HG03039 (cell line): ENCODE measurements at regions not wholly inside any gene's neighbourhood (a gene's known extent, or its start where the extent isn't known, plus 50 kb on each side); places are given as distances from the start of the nearest gene placed in this dataset.

Experiments
- ATAC-seq: cut with Tn5 transposase; IDR thresholded peaks from one replicate; pipeline ENCODE4 v1.9.1; 2021; ENCODE audit warnings: mild to moderate bottlenecking, moderate library complexity; ENCODE audit not compliant: unreplicated experiment

DNA sequence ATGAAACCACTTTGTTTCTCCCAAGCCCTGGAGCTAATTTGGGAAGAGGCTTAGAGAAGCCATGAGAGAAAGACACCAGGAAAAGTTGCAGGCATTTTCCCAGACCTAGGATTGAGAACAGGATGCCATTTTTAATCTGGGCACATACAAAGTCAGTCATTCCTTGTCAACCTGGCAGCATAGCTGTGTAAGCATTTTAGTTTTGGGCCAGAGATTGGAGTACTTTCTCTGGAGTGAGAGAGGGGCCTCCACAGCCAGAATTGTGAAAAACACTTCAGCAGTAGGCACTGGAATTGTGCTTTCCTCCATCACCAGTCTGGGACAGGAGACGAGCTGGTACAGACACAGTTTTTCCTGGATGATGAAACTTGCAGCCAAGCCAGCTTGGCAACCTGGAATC is 390.3 kb upstream of the DMAC1 start:
- ATAC-seq: no peak

DNA sequence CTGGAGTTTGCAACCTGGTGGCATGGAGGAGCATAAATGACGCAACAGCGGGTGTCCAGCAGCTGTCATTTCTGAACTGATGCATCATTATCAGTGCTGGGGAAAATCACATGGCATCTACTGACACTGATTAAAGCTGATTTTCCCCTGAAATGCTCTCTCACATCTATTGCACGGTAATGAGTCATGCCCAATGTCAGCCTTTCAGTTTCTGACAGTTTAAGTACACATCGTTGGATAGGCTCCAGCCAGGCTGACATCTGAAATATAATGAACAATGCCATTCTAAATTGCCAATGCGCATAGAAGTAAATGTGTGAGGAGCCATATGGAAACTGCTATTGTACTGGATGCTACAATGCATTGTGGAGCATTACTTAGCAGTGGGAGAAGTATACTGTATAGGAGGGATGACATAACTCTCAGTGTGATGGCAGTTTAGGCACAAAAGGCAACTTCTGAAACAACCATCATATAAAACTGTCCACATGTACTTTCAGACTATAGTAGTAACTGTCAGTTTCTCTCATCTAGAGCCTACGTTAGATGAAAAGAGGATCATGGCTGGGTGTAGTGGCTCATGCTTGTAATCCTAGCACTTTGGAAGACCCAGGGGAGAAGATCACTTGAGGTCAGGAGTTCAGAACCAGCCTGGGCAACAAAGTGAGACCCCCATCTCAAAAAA is 389.3 kb upstream of the DMAC1 start:
- no peak for ATAC-seq

DNA sequence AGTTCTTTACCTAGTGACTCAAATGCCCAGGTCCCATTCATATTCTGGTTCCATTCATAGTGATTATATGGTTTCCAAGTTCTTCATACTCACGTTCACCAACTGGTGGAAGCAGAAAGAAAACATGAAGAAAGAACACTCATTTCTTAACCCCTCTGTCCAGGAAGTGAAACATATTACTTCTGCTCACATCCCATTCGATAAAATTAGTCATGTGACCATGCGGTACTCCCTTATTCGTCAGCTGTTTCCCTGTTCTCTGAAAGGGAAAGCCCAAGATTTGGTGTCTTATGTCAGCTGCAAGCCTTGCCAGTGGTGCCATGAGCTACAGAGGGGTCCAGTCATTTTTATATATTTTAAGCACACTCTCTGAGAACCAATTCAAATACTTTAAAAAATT is 387.0 kb upstream of the DMAC1 start:
- no peak for ATAC-seq

DNA sequence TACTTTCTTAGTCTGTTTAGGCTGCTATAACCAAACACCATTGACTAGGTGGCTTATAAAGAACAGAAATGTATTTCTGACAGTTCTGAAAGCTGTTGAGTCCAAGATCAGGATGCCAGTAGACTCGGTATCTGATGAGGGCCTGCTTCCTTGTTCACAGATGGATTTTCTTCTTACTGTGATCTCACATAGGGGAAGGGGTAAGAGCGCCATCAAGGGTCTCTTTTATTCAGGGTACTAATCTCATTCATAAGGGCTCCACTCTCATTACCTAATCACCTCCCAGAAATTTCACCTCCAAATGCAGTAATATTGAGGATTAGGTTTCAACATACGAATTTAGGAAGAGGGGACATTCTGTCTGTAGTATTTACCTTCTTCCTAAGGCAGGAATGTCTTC is 384.0 kb upstream of the DMAC1 start:
- no peak for ATAC-seq

DNA sequence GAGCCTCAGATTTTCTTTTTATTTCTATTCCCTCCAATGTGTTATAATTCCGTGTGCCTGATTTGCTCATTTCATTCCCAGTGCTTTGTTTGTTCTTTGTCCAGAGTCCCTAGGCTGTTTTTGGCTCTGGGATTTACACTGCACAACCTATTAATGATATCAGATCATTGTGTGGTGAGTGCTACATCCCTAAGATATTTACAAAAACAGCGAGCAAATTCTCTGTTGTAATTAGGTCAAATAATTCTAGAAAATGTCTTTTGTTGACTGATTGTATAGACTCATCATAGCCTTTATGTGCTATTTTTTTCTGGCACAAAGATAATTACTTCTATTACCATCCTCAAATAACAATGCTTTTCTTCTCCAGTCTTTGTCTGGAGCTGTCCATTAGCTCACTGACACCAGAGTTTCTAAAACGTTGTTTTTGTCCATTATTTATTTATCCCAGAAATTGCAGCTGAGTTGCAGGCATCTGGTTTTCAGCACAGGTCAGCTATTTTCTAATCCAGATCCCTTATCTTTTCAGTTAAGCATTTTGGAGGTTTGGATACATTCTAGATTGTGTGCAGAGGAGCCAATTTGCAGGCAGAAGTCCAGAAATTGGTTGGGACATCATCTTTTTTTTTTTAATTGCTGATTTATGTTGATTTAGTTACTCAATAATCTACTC is 379.9 kb upstream of the DMAC1 start:
- no peak for ATAC-seq

DNA sequence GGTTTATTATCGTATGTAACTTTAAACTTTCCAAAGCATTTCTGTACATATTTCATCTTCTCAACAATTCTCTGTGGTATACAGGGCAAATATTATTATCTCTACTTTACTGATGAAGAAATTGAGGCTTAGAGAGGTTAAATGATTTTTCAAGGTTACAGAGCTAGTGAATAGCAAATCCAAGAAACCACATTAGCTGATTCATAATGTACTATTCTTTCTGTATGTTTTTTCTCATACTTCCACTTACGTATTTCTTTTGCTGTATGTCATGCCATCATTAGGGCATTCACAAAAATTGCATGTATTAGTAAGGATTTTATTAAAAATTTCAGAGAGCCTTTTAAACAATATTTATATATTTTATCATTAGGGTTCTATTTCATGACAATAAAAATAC is 372.4 kb upstream of the DMAC1 start:
- ATAC-seq: no peak

DNA sequence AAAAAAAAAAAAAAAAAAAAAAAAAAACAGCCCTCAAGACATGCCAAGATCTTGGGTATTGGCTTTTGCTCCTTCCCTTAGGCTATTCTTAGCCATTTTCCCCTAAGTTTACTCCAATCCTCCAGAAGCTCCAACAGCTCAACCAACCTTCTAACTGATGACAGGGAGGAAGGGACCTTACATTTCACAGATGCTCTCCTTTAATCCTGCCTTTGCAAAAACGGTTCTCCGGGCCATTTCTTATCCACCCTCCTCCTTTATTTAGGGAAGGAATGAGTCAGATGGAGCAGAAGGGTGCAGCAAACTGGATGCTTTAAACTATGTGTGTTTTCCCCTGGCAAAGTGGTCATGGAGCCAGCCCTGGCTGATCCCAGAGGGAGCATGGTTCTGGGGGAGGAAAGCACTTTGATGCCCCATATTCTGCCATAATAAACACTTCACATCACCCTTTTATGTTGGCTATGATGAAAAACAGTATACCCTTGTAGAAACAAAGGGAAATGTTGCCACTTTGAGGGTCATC is 369.4 kb upstream of the DMAC1 start:
- no peak for ATAC-seq

DNA sequence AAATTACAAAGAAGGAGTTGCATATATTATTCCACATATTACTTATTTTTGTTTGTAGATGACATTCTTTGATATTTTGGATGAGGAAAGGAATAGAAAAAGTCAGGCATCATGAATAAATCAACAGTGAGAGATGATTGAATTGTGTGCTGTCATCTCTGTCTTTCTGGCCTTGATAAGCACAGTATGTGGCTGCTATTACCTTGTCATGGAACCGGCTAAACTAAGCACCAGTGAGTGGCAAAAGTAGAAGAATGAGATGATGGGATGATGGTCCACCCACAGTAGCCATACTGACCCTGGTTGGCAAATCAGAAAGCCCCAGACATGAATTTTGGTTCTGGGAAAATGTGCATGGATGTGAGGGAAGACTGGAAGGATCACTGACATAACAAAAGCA is 361.2 kb upstream of the DMAC1 start:
- ATAC-seq: no peak

DNA sequence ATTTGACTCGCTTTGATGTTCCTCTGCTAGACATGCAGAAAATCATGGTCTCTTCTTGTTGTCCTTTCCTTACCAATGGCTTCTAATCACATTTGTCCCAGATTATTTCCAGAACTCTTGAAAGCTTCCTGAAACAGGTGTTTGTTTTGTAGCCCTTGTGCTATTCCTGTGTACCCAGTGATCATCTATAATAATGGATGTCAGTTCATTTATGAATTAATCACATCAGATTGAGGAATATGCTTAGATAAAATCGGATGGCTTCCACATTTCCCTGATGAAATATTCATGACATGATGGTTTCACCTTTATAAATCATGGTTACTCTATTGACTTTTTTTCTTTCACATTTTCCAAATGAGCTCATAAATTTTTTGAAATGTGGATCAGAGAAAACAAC is 359.0 kb upstream of the DMAC1 start:
- ATAC-seq: no peak

DNA sequence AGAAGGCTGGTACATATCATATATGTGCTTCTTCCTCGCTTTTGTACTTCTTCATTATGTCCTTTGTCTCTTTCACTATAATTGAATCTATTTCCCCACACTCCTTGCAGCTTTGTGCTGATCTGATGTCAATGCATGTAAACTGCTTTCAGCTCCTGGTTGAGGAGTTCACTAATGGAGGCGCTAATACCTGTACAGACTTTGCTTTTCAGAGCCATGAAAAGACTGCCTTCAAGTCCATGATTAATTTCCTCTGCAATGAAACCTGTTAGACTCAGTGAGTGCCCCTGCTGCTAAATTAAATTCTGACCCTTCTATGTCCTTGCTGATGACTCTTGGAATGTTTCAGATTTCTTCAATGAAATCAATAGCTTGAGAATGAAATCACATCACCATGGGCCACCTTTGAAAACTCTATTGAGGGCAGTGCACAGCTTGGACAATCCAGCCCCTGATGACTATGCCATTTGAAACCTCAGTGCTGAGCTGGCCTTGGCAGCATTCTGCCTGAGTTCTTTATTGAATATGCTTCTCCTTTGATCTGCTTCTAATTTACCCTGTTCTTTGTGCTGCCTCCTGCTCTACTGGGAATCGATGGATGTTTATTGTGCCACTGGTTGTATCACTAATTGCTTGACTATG is 358.2 kb upstream of the DMAC1 start:
- no peak for ATAC-seq

DNA sequence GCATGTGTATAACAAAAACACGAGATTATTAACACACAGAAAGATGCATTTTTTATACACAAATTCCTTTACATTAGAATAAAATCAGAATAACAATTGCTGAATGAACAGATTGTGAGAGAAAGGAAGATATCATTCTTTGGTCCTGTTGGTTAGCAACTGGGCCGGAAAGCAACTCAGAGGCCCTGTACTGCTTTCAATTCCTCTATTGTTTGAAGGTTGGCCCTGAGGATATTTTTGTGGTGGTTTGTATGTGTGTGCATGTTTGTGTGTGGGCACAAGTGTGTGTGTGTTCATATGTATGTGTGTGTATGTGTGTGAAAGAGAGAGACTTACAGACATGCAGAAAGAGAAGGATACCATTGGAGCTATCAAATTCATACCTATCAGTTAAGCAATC is 356.8 kb upstream of the DMAC1 start:
- no peak for ATAC-seq

DNA sequence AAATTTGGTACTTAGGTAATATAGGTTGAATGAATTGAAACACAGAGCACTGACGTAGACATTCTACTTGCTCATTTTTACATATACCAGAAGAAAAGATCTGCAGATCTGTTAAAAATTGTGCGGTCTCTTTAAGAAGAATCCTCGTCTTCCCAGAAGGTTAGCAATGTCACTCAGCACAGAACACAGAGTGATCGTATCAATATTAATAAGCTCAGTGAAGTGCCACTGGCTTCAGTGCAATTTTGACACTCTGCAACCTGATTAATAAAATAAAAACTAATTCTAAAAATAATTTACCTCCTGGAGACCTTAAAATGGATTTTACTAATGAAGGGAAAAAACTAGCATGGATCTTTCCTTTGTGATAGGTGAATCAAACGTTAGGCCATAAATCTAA is 356.1 kb upstream of the DMAC1 start:
- no peak for ATAC-seq

DNA sequence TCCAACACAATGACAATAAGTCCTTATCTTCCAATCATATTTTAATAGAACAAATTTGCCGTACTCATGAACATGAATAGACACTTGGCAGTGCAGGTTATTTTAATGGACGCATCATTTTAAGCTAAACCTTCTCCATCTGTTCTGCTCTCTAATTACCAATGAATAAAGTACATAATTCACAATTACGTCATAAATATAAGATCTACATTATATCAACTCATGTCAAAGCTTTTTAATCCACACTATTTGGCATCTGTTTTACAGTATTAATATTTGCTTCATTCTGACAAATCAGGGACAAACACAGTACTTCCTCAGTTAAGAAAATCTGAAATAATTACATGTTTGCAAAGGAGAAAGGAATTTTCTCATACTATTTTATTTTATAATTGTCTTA is 344.1 kb upstream of the DMAC1 start:
- no peak for ATAC-seq

DNA sequence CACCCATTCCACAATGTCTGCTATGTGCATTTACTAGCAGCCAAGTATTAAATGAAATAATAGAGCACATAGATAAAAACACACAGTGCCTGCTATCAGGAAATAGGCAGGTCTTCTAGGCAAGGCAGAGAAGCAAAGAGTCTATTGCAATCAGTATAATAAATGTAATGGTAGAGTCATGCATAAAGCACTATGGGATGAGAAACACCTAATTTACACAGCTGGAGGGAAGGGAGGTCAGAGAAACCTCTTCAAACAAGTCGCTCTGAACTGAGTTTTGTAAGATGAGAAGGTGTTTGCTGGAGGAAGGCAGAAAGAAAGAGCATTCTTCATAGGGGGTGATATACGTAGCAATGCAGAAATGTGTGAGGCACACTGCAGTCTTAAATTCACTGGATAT is 341.0 kb upstream of the DMAC1 start:
- ATAC-seq: no peak

DNA sequence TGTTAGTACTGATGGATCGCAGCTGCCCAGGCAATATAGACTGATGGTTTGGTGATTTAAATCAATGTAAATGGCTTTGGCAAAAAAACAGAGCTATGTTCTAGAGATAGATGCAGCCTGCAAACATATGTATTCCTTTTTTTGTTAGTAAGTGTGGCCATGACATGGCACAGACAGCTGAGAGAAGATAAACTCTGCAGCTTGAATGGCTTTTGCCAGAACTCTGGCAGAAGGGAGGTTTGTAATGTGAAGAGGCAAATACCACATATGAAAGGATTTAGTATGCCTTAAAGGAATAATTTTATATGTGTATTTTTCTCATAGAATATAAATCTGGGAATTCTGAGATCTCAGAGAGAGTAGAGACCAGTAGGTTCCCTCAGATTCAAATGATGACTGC is 340.2 kb upstream of the DMAC1 start:
- ATAC-seq: no peak

DNA sequence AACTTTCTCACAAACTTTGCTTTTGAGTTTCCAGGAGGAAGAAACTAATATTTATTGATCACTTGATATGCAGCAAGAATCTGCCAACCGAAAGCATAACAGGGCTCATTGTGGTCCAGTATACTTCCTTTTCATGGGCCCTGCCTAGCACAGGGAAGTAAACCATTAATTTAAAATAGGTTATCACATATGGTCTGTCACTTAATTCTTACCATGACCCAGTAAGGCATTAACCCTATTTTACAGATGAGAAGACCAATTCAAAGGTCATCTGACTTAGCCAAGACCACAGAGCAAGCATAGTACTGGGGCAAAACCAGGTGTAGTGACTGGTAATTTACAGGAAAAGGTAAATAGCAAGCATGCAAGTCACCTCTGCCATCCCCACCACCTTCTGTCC is 336.9 kb upstream of the DMAC1 start:
- no peak for ATAC-seq

DNA sequence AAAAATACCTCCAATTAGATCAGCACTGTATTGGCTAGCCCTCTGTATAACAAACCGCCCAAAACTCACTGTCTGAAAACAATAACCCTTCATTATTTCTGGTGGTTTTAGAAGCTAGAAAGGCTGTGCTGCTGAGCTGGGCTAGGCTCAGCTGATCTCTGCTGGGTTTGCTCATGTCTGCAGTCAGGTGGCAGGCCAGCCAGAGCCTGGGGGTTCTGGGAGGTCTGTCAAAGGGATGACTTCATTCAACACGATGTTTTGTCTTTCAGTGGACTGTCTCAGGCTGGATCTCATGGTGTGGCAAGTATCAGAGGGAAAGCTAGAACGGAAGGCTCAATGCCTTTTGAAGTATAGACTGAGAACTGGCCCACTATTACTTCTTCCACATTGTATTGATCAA is 335.1 kb upstream of the DMAC1 start:
- ATAC-seq: no peak

DNA sequence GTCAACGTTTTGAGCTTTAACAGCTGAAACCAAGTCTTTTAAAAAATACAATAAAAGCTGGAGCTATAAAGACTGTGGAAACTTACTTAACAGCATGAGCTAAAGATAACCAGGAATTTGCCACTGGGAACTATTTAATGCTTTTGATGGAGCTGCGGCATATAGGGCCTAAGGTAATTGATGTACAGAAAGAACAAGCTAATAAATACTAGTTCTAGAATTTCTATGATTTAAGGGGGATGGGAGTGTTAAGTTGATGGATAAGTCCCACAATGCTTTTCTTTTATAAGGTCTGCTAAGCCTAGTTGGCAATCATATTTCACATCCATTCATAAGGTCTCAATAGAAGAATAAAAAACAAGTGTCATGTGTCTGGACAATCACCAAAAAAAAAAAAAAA is 334.0 kb upstream of the DMAC1 start:
- no peak for ATAC-seq

DNA sequence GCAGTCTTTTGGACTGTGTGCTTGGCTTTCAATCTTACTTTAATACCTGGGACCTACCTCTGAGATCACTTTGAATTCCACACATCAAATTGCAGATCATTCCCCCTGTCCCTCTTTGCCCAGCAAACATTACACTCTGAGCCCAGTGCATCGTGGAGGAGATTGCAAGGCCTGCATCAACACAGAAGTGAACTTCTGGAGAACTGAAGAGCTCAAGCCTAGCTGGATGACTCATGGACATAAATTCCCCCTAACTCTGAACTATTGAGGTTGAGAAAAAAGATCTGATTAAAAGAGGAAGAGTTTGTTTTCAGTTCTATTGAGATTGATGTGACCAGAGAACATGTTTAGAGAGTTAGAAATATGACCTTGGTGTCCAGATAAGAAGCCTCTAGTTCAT is 316.0 kb upstream of the DMAC1 start:
- ATAC-seq: no peak

DNA sequence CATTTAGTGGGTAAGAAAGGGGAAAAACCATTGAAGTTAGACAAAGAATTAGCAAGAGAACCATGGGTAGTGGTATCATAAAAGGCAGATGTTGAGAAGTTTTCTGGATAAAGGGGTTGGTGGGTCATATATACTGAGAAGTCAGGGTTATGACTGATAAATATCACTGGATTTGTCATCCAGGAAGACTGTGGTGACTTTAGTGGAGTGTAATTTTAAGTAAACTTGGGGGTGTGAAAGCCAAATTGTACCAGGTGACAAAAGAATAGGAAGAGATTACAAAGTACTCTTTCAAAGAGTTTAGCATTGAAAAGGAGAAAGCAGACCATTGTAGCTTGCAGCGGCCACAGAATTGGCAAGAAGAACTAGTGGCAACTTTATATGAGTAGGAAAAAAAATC is 315.2 kb upstream of the DMAC1 start:
- ATAC-seq: no peak

DNA sequence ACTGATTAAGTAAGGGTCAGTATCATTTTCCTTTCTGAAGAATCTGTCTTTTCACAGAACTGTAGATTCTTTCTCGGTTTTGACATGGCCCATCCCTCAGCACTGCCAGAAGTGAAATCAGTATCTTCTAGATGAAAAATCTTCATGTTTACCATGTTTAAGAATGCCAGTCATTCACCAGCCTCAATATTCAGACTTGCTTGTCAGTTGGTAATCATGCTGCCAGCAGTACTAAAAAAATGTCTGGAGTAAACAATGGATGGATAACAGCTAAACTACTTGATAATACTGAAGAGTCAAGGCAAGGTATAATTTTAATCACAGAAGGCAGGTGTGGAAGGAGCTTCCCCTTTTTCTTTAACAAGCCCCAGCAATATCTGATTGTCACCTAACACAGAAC is 306.8 kb upstream of the DMAC1 start:
- ATAC-seq: no peak

DNA sequence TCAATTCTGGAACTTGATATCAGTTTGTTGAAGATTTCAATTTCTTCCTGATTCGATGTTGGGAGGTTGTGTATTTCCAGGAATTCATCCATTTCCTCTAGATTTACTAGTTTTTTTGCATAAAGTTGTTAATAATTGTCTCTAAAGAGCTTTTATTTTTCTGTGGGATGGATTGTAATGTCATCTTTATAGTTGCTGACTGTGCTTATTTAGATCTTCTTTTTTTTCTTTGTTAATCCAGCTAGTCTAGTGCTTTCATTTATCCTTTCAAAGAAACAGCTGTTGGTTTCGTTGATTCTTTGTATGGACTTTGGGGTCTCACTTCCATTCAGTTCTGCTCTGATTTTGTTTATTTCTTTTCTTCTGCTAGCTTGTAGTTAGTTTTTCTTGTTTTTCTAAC is 302.0 kb upstream of the DMAC1 start:
- ATAC-seq: no peak
